A673 (cell line): ENCODE measurements at regions not wholly inside any gene's neighbourhood (a gene's known extent, or its start where the extent isn't known, plus 50 kb on each side); places are given as distances from the start of the nearest gene placed in this dataset.

Source experiments
- EZH2 ChIP-seq: fragments of 200-600 bp; sonication (generic); IDR thresholded peaks from 2 replicates; pipeline ENCODE4 v1.6.1; 2017; ENCODE audit warnings: borderline replicate concordance, low read depth, mild to moderate bottlenecking, mixed read lengths, antibody characterized with exemption, low read length; ENCODE audit not compliant: poor library complexity, severe bottlenecking
- TF ChIP-seq, protein P1 (sequence below): fragments of 300-800, 200-600 bp; sonication (generic); conservative IDR thresholded peaks from 2 replicates; pipeline ENCODE4 v1.5.1; 2017; ENCODE audit warnings: low read depth, mild to moderate bottlenecking, antibody characterized with exemption, low read length, moderate library complexity, mixed read lengths

DNA sequence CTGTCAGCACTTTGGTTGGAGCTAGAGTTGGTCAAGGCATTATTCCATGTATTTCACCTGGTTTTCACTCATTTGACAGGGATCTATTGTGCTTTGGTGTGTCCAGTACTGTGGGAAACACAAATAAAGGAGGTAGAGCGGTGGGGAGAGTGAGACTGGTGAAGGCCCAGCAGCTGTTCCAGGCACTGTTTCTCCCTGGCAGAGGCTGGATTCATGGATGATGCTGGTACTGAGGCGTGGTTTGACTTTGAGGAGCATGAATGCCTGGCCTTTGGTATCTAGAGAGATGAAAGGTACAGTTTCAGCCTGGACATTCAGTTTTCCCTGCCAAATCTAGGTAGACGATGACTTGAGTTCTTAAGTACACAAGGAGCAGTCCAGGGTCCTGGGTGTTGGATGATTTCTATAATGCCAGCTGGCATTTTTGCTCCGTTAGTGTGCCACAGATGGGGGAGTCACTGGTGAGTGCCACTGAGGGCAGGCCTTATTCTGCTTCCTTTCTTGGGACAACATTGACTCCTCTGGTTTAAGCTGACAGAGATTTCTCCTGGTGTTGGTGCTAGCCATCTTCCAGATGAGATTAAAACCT lies 162.2 kb upstream of the BMPER start:
- TF ChIP-seq, protein P1, sequence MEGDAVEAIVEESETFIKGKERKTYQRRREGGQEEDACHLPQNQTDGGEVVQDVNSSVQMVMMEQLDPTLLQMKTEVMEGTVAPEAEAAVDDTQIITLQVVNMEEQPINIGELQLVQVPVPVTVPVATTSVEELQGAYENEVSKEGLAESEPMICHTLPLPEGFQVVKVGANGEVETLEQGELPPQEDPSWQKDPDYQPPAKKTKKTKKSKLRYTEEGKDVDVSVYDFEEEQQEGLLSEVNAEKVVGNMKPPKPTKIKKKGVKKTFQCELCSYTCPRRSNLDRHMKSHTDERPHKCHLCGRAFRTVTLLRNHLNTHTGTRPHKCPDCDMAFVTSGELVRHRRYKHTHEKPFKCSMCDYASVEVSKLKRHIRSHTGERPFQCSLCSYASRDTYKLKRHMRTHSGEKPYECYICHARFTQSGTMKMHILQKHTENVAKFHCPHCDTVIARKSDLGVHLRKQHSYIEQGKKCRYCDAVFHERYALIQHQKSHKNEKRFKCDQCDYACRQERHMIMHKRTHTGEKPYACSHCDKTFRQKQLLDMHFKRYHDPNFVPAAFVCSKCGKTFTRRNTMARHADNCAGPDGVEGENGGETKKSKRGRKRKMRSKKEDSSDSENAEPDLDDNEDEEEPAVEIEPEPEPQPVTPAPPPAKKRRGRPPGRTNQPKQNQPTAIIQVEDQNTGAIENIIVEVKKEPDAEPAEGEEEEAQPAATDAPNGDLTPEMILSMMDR = no peak
- TF ChIP-seq EZH2 = no peak
